ENCODE measurements at regions not wholly inside any gene's neighbourhood (a gene's known extent, or its start where the extent isn't known, plus 50 kb on each side); places are given as distances from the start of the nearest gene placed in this dataset.
"Not testable (repeated sequence)": the region's sequence is repeated elsewhere in the genome, so short reads cannot be mapped to it uniquely, and the experiment has no call there.

DNA sequence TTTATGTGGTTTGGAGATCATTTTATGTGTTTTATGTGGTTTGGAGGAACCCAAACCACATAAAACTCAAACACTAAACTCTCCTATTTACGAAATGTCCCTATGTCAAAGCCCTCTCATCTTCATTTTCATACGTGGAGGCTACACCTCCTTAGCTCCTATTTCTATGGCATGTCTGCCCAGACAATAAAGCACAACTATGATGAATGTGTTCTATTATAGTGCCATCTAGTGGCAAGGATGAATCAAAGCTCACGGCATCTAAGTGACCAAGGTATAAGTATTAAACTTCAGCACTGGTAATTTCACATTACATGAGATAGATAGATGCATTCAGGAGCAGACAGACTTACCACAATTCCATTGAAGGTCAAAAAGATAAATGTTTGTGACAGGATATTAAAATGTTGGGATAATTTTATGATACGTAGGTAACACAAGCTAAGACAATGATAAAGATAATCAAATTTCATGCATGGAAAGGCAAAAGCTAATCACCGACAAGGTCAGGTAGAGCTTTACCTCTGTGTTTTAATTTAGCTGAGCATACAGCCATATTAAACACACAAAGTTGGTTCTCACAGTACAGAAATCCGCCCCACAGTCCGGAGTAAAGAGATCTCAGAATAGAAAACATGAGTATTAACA is 130.6 kb upstream of the FHIT start:
- no peaks in the 10 kb centered on the region for H3K4me1 ChIP-seq
- DNase-seq (ENCODE audit: low spot score): no peak
- H3K36me3 ChIP-seq: no peaks in the 10 kb centered on the region
- no peaks in the 10 kb centered on the region for H3K9me3 ChIP-seq
- TF ChIP-seq, protein P1, sequence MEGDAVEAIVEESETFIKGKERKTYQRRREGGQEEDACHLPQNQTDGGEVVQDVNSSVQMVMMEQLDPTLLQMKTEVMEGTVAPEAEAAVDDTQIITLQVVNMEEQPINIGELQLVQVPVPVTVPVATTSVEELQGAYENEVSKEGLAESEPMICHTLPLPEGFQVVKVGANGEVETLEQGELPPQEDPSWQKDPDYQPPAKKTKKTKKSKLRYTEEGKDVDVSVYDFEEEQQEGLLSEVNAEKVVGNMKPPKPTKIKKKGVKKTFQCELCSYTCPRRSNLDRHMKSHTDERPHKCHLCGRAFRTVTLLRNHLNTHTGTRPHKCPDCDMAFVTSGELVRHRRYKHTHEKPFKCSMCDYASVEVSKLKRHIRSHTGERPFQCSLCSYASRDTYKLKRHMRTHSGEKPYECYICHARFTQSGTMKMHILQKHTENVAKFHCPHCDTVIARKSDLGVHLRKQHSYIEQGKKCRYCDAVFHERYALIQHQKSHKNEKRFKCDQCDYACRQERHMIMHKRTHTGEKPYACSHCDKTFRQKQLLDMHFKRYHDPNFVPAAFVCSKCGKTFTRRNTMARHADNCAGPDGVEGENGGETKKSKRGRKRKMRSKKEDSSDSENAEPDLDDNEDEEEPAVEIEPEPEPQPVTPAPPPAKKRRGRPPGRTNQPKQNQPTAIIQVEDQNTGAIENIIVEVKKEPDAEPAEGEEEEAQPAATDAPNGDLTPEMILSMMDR (IDR thresholded peaks at IDR 0.05): peak; percentile 51 to 68
- no peaks in the 10 kb centered on the region for H3K27me3 ChIP-seq
- no peak overlapping the region for H3K4me3 ChIP-seq
- H3K27ac ChIP-seq: no peak overlapping the region

DNA sequence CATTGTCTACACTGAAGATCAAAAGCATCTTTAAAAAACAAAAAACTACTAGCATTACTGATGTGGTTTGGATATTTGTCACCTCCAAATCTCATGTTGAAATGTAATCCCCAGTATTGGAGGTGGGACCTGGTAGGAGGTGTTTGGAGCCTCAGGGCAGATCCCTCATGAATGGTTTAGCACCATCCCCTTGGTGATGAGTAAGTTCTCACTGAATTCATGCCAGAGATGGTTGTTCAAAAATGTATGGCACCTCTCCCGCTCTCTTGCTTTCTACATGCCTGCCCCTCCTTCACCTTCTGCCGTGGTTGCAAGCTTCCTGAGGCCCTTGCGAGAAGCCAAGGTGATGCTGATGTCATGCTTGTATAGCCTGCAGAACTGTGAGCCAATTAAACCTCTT is 136.6 kb upstream of the FHIT start:
- Histone ChIP-seq H3K4me3 (no peak overlapping the region), H3K9me3 (peaks cover 0 to 6% of the 10 kb centered on the region in 2 donors), H3K27me3 (no peaks in the 10 kb centered on the region), H3K36me3 (no peaks in the 10 kb centered on the region), H3K4me1 (no peaks in the 10 kb centered on the region), H3K27ac (no peak overlapping the region)
- TF ChIP-seq, protein P1 (IDR thresholded peaks at IDR 0.05): no peak
- DNase-seq (ENCODE audit: low spot score): no peak

DNA sequence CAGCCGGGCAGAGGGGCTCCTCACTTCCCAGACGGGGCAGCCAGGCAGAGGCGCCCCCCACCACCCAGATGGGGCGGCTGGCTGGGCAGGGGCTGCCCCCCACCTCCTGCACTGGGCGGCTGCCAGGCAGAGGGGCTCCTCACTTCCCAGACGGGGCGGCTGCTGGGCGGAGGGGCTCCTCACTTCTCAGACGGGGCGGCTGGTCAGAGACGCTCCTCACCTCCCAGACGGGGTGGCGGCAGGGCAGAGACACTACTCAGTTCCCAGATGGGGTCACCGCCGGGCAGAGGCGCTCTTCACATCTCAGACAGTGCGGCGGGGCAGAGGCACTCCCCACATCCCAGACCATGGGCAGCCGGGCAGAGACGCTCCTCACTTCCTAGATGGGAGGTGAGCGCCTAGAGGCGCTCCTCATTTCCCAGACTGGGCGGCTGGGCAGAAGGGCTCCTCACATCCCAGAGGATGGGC is 142.3 kb upstream of the FHIT start:
- not testable (repeated sequence) for DNase-seq (ENCODE audit: low spot score); H3K36me3 ChIP-seq; H3K27ac ChIP-seq; H3K27me3 ChIP-seq; H3K4me3 ChIP-seq; H3K4me1 ChIP-seq
- peaks cover 0 to 18% of the 10 kb centered on the region in 2 donors for H3K9me3 ChIP-seq

DNA sequence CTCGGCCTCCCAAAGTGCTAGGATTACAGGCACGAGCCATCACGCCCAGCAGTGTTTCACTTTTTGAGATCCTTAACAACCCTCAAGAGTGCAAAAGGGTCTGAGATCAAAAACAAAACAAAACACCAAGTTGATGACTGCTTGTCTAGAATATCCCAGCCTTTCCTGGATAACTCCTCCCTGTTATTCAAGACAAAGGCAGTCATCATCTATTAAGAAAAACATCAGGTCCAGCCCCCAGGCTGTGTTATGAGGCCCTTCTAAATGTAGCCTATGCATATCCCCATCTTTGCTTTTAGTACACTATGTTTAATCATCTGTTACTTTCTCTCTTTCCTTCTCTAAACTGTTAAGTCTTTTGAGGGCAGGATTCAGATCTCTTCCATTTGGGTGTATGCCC is 150.1 kb upstream of the FHIT start:
- no peaks in the 10 kb centered on the region for H3K9me3 ChIP-seq
- DNase-seq (ENCODE audit: low spot score): no peak
- TF ChIP-seq, protein P1 (IDR thresholded peaks at IDR 0.05): no peak
- H3K27ac ChIP-seq: no peak overlapping the region
- H3K4me3 ChIP-seq: no peak overlapping the region
- H3K4me1 ChIP-seq: no peaks in the 10 kb centered on the region
- no peaks in the 10 kb centered on the region for H3K27me3 ChIP-seq
- no peaks in the 10 kb centered on the region for H3K36me3 ChIP-seq

DNA sequence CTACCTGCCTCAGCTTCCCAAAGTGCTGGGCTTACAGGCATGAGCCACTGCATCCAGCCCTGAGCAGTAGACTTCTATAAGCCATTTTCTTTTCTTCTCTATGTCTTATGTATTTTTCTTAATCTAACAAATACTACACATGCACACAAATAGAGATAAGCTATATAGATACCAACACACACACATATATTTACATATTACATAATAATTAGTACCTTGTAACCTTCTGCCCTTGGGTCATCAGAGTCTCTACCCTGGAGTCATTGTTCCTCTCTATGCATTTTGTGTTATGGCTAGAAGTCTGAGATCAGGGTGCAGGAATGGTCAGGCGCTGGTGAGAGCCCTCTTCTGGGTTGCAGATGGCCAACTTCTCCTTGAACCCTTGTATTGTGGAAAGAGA is 154.0 kb upstream of the PTPRG start:
- Histone ChIP-seq H3K4me1 (no peaks in the 10 kb centered on the region), H3K9me3 (no peaks in the 10 kb centered on the region), H3K4me3 (no peak overlapping the region), H3K27ac (no peak overlapping the region), H3K27me3 (no peaks in the 10 kb centered on the region), H3K36me3 (no peaks in the 10 kb centered on the region)
- no peak for DNase-seq (ENCODE audit: low spot score)
- TF ChIP-seq, protein P1 (IDR thresholded peaks at IDR 0.05): no peak

DNA sequence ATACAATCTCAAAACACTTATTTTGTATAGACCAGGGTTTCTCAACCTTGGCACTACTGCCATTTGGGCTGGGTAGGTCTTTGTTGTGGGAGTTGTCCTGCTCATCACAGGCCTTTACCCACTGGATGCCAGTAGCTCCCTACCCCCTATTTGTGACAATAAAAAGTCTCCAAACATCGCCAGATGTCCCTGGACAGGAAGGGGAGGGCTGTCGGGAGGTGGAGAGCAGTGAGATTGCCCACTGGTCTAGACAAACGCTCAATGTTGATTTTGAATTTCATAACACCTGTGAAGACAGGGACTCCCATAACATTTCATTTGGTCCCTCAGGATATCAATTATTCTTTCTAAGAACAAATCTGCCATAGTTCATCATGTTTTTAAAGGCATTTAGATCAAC is 151.7 kb upstream of the PTPRG start:
- TF ChIP-seq, protein P1 (IDR thresholded peaks at IDR 0.05): no peak
- Histone ChIP-seq H3K27me3 (no peaks in the 10 kb centered on the region), H3K4me1 (no peaks in the 10 kb centered on the region), H3K4me3 (no peak overlapping the region), H3K36me3 (no peaks in the 10 kb centered on the region), H3K27ac (no peak overlapping the region), H3K9me3 (no peaks in the 10 kb centered on the region)
- no peak for DNase-seq (ENCODE audit: low spot score)

DNA sequence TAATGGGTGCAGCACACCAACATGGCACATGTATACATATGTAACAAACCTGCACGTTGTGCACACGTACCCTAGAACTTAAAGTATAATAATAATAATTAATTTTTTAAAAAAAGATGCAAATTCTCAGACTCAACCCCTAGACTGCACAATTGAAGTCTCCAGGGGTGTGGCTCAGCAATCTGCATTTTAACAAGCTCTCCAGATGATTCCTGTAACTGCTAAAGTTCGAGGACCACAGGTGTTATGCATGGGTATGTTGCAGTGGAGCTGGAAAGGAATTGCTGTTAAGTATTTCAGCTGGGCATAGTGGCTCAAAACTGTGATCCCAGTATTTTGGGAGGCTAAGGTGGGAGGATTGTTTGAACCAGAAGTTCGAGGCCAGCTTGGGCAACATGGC is 151.0 kb upstream of the PTPRG start:
- not testable (repeated sequence) for H3K9me3 ChIP-seq; H3K4me1 ChIP-seq; DNase-seq (ENCODE audit: low spot score); H3K27me3 ChIP-seq; H3K4me3 ChIP-seq; H3K36me3 ChIP-seq; H3K27ac ChIP-seq

Measured in right atrium auricular region (tissue), 2 donors.